ENCODE measurements at regions not wholly inside any gene's neighbourhood (a gene's known extent, or its start where the extent isn't known, plus 50 kb on each side); places are given as distances from the start of the nearest gene placed in this dataset.
"Not testable (repeated sequence)": the region's sequence is repeated elsewhere in the genome, so short reads cannot be mapped to it uniquely, and the experiment has no call there.

DNA sequence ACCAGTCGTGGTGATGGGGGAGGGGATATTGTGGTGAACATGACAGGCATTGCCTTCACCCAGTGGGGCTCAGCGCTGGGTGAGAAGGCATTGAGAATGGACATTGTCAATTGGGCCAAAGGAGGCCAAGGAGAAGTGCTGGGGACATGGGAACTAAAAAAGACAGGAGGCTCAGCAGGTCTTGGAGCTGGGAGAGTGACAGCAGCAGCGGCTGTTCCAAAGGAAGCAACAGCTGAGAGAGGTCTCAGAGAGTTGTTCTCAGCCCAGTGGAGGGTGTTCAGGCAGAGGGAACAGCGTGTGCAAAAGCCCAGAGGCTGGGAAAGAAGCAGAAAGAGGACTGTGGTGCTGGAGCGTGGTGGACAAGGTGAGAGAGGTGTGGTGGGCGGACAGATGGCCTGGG, 56.6 kb upstream of the ASNS start:
- DNase-seq = not testable (repeated sequence)

DNA sequence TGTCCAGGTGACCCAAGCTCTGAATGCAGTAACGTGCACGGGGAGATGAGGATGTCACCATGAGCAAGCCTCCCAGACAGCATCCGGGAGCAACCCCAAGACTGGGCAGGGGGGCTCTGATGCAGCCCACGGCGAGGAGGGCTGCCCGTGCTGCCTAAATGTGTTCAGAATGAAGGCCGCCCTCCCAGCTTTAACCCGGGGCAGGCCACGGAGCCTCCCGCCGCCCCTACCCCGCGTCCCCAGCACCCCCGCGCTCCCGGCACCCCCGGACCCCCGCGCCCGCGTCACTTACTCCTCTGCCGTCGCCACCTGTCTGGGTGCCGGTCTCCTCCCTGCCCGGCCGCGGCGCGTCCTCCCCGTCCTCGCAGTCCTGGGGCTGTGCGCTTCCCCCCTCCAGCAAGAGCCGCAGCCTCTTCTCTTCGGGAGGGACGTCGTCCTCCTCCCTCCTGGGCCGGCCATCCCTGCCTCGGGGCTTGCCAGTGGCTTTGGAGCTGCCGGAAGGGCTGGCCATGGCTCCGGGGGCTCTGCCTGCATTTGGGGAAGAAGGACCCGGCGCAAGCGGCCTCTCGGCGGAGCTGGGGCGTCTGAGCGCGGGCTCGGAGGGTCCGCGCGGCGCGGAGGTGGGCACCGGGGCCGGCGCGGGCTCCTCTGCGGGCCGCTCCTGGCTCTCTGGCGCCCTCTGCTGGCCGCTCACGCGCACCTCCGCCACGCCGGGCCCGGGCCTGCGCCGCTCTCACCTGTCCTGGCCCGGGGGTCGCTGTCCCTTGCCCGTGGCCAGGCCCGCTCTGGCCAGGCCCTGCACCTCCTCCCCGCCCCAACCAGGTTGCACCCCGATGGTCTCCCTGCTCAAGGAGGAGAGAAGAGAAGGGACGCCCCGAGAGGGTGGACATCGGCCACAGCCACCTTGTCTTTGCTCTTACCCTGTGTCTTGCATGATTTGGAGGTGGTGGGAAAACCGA, 55.9 kb upstream of the ASNS start:
- DNase-seq = peak; percentile 76
